ENCODE measurements at regions not wholly inside any gene's neighbourhood (a gene's known extent, or its start where the extent isn't known, plus 50 kb on each side); places are given as distances from the start of the nearest gene placed in this dataset.

GRCh38 chr10:7507887-7508726 lies 97.3 kb upstream of the SFMBT2 start:
- no peak overlapping the region for H3K4me3 ChIP-seq (ENCODE audit: low read depth in 1 of 2, low read length in 2 of 2)
- H3K36me3 ChIP-seq (ENCODE audit: control insufficient read depth in 2 of 2, insufficient read depth in 2 of 2, low read length in 1 of 2): no peaks in the 10 kb centered on the region
- no peaks in the 10 kb centered on the region for H3K9me3 ChIP-seq (ENCODE audit: control insufficient read depth in 2 of 2, insufficient read depth in 1 of 2, low read depth in 1 of 2, low read length in 1 of 2)
- WGBS, 2 donors: 66 to 76% methylated on average over 11 to 13 of the region's 13 CpGs
- H3K27ac ChIP-seq (ENCODE audit: low read depth in 2 of 2, low read length in 1 of 2): no peak overlapping the region
- no peaks in the 10 kb centered on the region for H3K27me3 ChIP-seq (ENCODE audit: control insufficient read depth in 1 of 2, insufficient read depth in 2 of 2, low read length in 2 of 2)
- peaks cover 0 to 2% of the 10 kb centered on the region in 2 donors for H3K4me1 ChIP-seq (ENCODE audit: control insufficient read depth in 2 of 2, insufficient read depth in 2 of 2, low read length in 1 of 2)

- Histone ChIP-seq H3K27ac (ENCODE audit: low read depth in 2 of 2, low read length in 1 of 2) (no peak overlapping the region), H3K27me3 (ENCODE audit: control insufficient read depth in 1 of 2, insufficient read depth in 2 of 2, low read length in 2 of 2) (no peaks in the 10 kb centered on the region), H3K4me3 (ENCODE audit: low read depth in 1 of 2, low read length in 2 of 2) (no peak overlapping the region), H3K36me3 (ENCODE audit: control insufficient read depth in 2 of 2, insufficient read depth in 2 of 2, low read length in 1 of 2) (no peaks in the 10 kb centered on the region), H3K4me1 (ENCODE audit: control insufficient read depth in 2 of 2, insufficient read depth in 2 of 2, low read length in 1 of 2) (no peaks in the 10 kb centered on the region), H3K9me3 (ENCODE audit: control insufficient read depth in 2 of 2, insufficient read depth in 1 of 2, low read depth in 1 of 2, low read length in 1 of 2) (no peaks in the 10 kb centered on the region)
- 80 to 93% methylated on average over 3 of the region's 3 CpGs for WGBS, 2 donors
Measured at GRCh38 chr10:7506571-7506970, 95.7 kb upstream of the SFMBT2 start.

- Histone ChIP-seq H3K4me1 (ENCODE audit: control insufficient read depth in 2 of 2, insufficient read depth in 2 of 2, low read length in 1 of 2) (no peaks in the 10 kb centered on the region), H3K9me3 (ENCODE audit: control insufficient read depth in 2 of 2, insufficient read depth in 1 of 2, low read depth in 1 of 2, low read length in 1 of 2) (no peaks in the 10 kb centered on the region), H3K27me3 (ENCODE audit: control insufficient read depth in 1 of 2, insufficient read depth in 2 of 2, low read length in 2 of 2) (no peaks in the 10 kb centered on the region), H3K27ac (ENCODE audit: low read depth in 2 of 2, low read length in 1 of 2) (no peak overlapping the region), H3K36me3 (ENCODE audit: control insufficient read depth in 2 of 2, insufficient read depth in 2 of 2, low read length in 1 of 2) (no peaks in the 10 kb centered on the region), H3K4me3 (ENCODE audit: low read depth in 1 of 2, low read length in 2 of 2) (no peak overlapping the region)
- 64 to 78% methylated on average over 2 of the region's 2 CpGs for WGBS, 2 donors
Measured at GRCh38 chr10:7505196-7505595, 94.4 kb upstream of the SFMBT2 start.

GRCh38 chr10:7503190-7503589 lies 92.4 kb upstream of the SFMBT2 start:
- H3K27me3 ChIP-seq (ENCODE audit: control insufficient read depth in 1 of 2, insufficient read depth in 2 of 2, low read length in 2 of 2): no peaks in the 10 kb centered on the region
- WGBS, 2 donors: 64 to 74% methylated on average over 4 of the region's 4 CpGs
- H3K4me1 ChIP-seq (ENCODE audit: control insufficient read depth in 2 of 2, insufficient read depth in 2 of 2, low read length in 1 of 2): no peaks in the 10 kb centered on the region
- no peaks in the 10 kb centered on the region for H3K9me3 ChIP-seq (ENCODE audit: control insufficient read depth in 2 of 2, insufficient read depth in 1 of 2, low read depth in 1 of 2, low read length in 1 of 2)
- H3K4me3 ChIP-seq (ENCODE audit: low read depth in 1 of 2, low read length in 2 of 2): no peak overlapping the region
- no peak overlapping the region for H3K27ac ChIP-seq (ENCODE audit: low read depth in 2 of 2, low read length in 1 of 2)
- no peaks in the 10 kb centered on the region for H3K36me3 ChIP-seq (ENCODE audit: control insufficient read depth in 2 of 2, insufficient read depth in 2 of 2, low read length in 1 of 2)

GRCh38 chr10:7501157-7501556 lies 90.3 kb upstream of the SFMBT2 start:
- H3K4me3 ChIP-seq (ENCODE audit: low read depth in 1 of 2, low read length in 2 of 2): no peak overlapping the region
- 73 to 86% methylated on average over 12 of the region's 12 CpGs for WGBS, 2 donors
- H3K27ac ChIP-seq (ENCODE audit: low read depth in 2 of 2, low read length in 1 of 2): no peak overlapping the region
- no peaks in the 10 kb centered on the region for H3K4me1 ChIP-seq (ENCODE audit: control insufficient read depth in 2 of 2, insufficient read depth in 2 of 2, low read length in 1 of 2)
- no peaks in the 10 kb centered on the region for H3K36me3 ChIP-seq (ENCODE audit: control insufficient read depth in 2 of 2, insufficient read depth in 2 of 2, low read length in 1 of 2)
- no peaks in the 10 kb centered on the region for H3K9me3 ChIP-seq (ENCODE audit: control insufficient read depth in 2 of 2, insufficient read depth in 1 of 2, low read depth in 1 of 2, low read length in 1 of 2)
- no peaks in the 10 kb centered on the region for H3K27me3 ChIP-seq (ENCODE audit: control insufficient read depth in 1 of 2, insufficient read depth in 2 of 2, low read length in 2 of 2)

- no peak overlapping the region for H3K4me3 ChIP-seq (ENCODE audit: low read depth in 1 of 2, low read length in 2 of 2)
- H3K27ac ChIP-seq (ENCODE audit: low read depth in 2 of 2, low read length in 1 of 2): no peak overlapping the region
- no peaks in the 10 kb centered on the region for H3K36me3 ChIP-seq (ENCODE audit: control insufficient read depth in 2 of 2, insufficient read depth in 2 of 2, low read length in 1 of 2)
- 96 to 99% methylated on average over 5 of the region's 5 CpGs for WGBS, 2 donors
- no peaks in the 10 kb centered on the region for H3K9me3 ChIP-seq (ENCODE audit: control insufficient read depth in 2 of 2, insufficient read depth in 1 of 2, low read depth in 1 of 2, low read length in 1 of 2)
- no peaks in the 10 kb centered on the region for H3K27me3 ChIP-seq (ENCODE audit: control insufficient read depth in 1 of 2, insufficient read depth in 2 of 2, low read length in 2 of 2)
- peaks cover 0 to 2% of the 10 kb centered on the region in 2 donors for H3K4me1 ChIP-seq (ENCODE audit: control insufficient read depth in 2 of 2, insufficient read depth in 2 of 2, low read length in 1 of 2)
Measured at GRCh38 chr10:7498111-7498510, 87.3 kb upstream of the SFMBT2 start.

GRCh38 chr10:7493996-7494395 lies 83.2 kb upstream of the SFMBT2 start:
- 66 to 69% methylated on average over 2 of the region's 2 CpGs for WGBS, 2 donors
- H3K4me1 ChIP-seq (ENCODE audit: control insufficient read depth in 2 of 2, insufficient read depth in 2 of 2, low read length in 1 of 2): peaks cover 0 to 2% of the 10 kb centered on the region in 2 donors
- no peak overlapping the region for H3K27ac ChIP-seq (ENCODE audit: low read depth in 2 of 2, low read length in 1 of 2)
- no peak overlapping the region for H3K4me3 ChIP-seq (ENCODE audit: low read depth in 1 of 2, low read length in 2 of 2)
- H3K27me3 ChIP-seq (ENCODE audit: control insufficient read depth in 1 of 2, insufficient read depth in 2 of 2, low read length in 2 of 2): no peaks in the 10 kb centered on the region
- peaks cover 0 to 4% of the 10 kb centered on the region in 2 donors for H3K9me3 ChIP-seq (ENCODE audit: control insufficient read depth in 2 of 2, insufficient read depth in 1 of 2, low read depth in 1 of 2, low read length in 1 of 2)
- no peaks in the 10 kb centered on the region for H3K36me3 ChIP-seq (ENCODE audit: control insufficient read depth in 2 of 2, insufficient read depth in 2 of 2, low read length in 1 of 2)

GRCh38 chr10:7492660-7493046 lies 81.8 kb upstream of the SFMBT2 start:
- WGBS, 2 donors: 60 to 67% methylated on average over 4 of the region's 4 CpGs
- Histone ChIP-seq H3K27me3 (ENCODE audit: control insufficient read depth in 1 of 2, insufficient read depth in 2 of 2, low read length in 2 of 2) (no peaks in the 10 kb centered on the region), H3K4me3 (ENCODE audit: low read depth in 1 of 2, low read length in 2 of 2) (no peak overlapping the region), H3K4me1 (ENCODE audit: control insufficient read depth in 2 of 2, insufficient read depth in 2 of 2, low read length in 1 of 2) (peaks cover 0 to 2% of the 10 kb centered on the region in 2 donors), H3K27ac (ENCODE audit: low read depth in 2 of 2, low read length in 1 of 2) (no peak overlapping the region), H3K9me3 (ENCODE audit: control insufficient read depth in 2 of 2, insufficient read depth in 1 of 2, low read depth in 1 of 2, low read length in 1 of 2) (peaks cover 0 to 4% of the 10 kb centered on the region in 2 donors), H3K36me3 (ENCODE audit: control insufficient read depth in 2 of 2, insufficient read depth in 2 of 2, low read length in 1 of 2) (no peaks in the 10 kb centered on the region)

GRCh38 chr10:7491949-7492659 lies 81.3 kb upstream of the SFMBT2 start:
- H3K27ac ChIP-seq (ENCODE audit: low read depth in 2 of 2, low read length in 1 of 2): no peak overlapping the region
- no peaks in the 10 kb centered on the region for H3K36me3 ChIP-seq (ENCODE audit: control insufficient read depth in 2 of 2, insufficient read depth in 2 of 2, low read length in 1 of 2)
- H3K27me3 ChIP-seq (ENCODE audit: control insufficient read depth in 1 of 2, insufficient read depth in 2 of 2, low read length in 2 of 2): no peaks in the 10 kb centered on the region
- H3K9me3 ChIP-seq (ENCODE audit: control insufficient read depth in 2 of 2, insufficient read depth in 1 of 2, low read depth in 1 of 2, low read length in 1 of 2): peaks cover 0 to 4% of the 10 kb centered on the region in 2 donors
- H3K4me1 ChIP-seq (ENCODE audit: control insufficient read depth in 2 of 2, insufficient read depth in 2 of 2, low read length in 1 of 2): peaks cover 0 to 2% of the 10 kb centered on the region in 2 donors
- H3K4me3 ChIP-seq (ENCODE audit: low read depth in 1 of 2, low read length in 2 of 2): no peak overlapping the region
